ENCODE measurements at regions not wholly inside any gene's neighbourhood (a gene's known extent, or its start where the extent isn't known, plus 50 kb on each side); places are given as distances from the start of the nearest gene placed in this dataset.

DNA sequence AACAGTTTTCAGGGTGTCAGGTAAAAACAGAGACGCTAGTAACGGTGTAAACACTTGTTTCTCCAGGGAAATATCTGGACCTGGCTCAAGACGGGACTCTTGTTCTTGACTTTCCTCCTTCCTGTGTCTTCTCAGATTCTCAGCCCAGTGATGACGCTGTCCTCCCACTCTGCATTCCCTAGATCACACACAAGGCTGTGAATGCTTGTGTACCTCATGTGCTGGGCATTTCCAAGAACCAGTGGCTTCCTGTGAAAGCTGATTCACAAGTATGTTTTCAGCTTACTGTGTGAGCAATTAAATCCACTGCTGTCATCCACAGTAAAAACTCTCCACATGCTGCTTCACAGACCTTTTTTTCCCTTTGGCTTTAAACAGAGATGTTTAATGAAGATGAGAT lies 193.8 kb upstream of the DPP6 start:
- H3K27ac ChIP-seq (replicated peaks): no peak overlapping the region
- no peaks in the 10 kb centered on the region for H3K4me1 ChIP-seq
- H3K36me3 ChIP-seq: no peaks in the 10 kb centered on the region
- no peak overlapping the region for H3K4me3 ChIP-seq
- DNase-seq: no peak
- TF ChIP-seq, protein P1, sequence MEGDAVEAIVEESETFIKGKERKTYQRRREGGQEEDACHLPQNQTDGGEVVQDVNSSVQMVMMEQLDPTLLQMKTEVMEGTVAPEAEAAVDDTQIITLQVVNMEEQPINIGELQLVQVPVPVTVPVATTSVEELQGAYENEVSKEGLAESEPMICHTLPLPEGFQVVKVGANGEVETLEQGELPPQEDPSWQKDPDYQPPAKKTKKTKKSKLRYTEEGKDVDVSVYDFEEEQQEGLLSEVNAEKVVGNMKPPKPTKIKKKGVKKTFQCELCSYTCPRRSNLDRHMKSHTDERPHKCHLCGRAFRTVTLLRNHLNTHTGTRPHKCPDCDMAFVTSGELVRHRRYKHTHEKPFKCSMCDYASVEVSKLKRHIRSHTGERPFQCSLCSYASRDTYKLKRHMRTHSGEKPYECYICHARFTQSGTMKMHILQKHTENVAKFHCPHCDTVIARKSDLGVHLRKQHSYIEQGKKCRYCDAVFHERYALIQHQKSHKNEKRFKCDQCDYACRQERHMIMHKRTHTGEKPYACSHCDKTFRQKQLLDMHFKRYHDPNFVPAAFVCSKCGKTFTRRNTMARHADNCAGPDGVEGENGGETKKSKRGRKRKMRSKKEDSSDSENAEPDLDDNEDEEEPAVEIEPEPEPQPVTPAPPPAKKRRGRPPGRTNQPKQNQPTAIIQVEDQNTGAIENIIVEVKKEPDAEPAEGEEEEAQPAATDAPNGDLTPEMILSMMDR (IDR thresholded peaks at IDR 0.05; ENCODE audit: borderline replicate concordance): no peak
- intact Hi-C loops (cut with micrococcal nuclease): no loop called here
- no peaks in the 10 kb centered on the region for H3K27me3 ChIP-seq (ENCODE audit: low read depth)
- H3K9me3 ChIP-seq (replicated peaks): peaks cover 18% of the 10 kb centered on the region

DNA sequence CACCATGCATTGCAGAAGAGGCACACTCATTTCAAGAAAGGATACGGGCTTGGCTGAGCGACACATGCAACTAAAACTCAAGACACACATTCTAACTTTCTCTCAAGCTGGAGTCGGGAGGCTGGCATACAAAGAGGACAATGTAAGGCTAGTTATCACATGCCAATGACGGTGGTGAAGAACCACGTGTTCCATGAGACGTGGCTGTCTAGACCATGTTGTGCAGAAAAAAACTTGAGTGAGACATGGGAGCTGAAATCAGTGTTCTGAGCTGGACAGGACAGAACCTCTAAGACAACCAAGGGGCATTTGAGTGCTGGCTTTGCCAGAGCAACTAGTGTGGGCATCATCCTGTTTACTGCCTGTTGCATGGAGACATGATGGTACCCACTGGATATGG lies 193.0 kb upstream of the DPP6 start:
- Histone ChIP-seq H3K27ac (replicated peaks) (no peak overlapping the region), H3K4me1 (no peaks in the 10 kb centered on the region), H3K27me3 (ENCODE audit: low read depth) (no peaks in the 10 kb centered on the region), H3K4me3 (no peak overlapping the region), H3K9me3 (replicated peaks) (peaks cover 26% of the 10 kb centered on the region), H3K36me3 (no peaks in the 10 kb centered on the region)
- no peak for DNase-seq
- TF ChIP-seq, protein P1 (IDR thresholded peaks at IDR 0.05; ENCODE audit: borderline replicate concordance): no peak
- intact Hi-C loops (cut with micrococcal nuclease): no loop called here

DNA sequence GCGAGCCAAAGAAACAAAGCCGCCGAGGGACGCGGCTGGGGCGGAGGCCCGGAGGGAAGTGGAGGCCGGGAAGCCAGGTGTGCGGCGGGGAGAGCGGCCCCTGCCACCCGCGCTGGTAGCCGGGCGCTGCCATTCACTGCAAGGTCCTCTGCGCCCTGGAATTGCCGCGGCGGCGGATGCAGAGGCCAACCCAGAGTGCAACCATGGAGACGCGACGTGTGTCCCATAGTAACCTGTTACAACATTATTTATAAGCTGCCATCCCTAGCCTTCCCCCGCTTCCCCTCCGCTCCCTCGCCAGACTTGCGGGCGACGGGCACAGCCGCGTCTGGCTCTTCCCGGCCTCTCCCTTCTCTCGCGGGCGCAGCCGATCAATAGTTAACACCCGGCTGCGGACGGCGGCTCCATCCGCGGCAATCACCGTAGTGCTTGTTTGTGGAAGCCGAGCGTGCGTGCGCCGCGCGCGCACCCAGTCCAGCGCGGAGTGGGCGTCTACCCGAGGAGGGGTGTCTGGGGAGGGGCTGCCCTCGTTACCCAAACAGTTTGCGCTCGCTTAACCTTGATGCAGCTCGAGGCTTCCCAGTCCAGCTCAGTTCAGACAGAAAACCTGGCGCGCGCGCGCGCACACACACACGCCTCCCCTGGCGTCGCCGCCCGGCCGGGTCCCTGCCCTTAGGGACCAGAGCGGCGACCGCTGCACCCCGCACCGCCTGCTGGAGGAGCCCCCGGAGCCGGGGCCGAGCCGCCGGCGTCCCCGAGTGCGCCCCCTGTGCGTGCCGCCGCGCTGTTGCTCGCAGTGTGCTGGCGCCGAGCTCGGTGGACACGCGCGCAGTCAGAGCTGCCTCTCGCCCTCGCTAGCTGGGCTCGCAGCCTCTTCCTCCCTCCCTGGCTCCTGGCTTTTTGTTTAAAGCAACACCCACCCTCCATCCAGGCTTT lies 165.4 kb upstream of the DPP6 start:
- intact Hi-C loops (cut with micrococcal nuclease): no loop called here
- Histone ChIP-seq H3K27ac (replicated peaks) (no peak overlapping the region), H3K4me3 (peak overlapping the region; percentile 50), H3K36me3 (no peaks in the 10 kb centered on the region), H3K4me1 (peaks cover 19% of the 10 kb centered on the region), H3K27me3 (ENCODE audit: low read depth) (peaks cover 69% of the 10 kb centered on the region), H3K9me3 (replicated peaks) (no peaks in the 10 kb centered on the region)
- no peak for DNase-seq
- TF ChIP-seq, protein P1 (IDR thresholded peaks at IDR 0.05; ENCODE audit: borderline replicate concordance): no peak

DNA sequence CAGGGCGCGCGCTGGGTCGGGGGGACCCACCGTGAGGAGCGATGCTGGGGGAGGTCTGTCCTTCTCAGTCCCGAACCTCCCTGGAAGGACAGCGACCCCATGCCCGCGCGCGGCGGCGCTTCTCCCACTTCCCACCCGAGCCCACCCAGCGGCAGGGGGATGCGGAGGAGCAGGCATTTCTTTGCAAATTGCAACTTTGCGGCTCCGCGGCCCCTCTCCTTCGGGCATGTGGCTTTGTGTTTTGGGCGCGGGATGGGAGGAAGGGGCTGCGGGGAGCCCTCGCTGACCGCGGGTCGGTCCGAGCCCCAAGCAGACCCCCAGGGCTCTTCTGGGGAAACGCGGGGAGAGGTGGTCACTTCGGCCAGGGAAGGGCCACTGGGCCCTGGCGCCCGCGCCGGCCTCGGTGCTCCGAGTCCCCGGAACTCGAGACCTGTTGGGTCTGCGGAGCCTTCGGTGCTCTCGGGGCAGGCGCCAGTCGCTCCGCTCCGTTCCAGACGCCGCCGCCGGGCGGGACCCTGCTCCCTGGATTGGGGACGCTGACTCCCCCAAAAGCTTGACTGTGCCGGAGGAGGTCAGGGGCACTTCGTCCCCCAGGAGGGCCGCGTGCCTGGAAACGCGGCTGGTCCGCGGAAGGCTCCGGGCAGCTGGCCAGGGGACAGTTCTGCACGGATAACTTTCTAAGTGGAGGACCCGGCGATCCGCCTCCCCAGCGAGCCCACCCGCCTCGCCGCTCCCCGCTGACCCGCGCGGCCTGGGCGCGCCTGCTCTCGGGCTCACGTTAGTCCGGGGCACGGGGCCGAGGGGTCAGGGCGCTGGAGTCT lies 164.2 kb upstream of the DPP6 start:
- Histone ChIP-seq H3K36me3 (no peaks in the 10 kb centered on the region), H3K27me3 (ENCODE audit: low read depth) (peaks cover 74% of the 10 kb centered on the region), H3K4me3 (peak overlapping the region; percentile 50), H3K9me3 (replicated peaks) (no peaks in the 10 kb centered on the region), H3K4me1 (peaks cover 19% of the 10 kb centered on the region), H3K27ac (replicated peaks) (no peak overlapping the region)
- DNase-seq: no peak
- TF ChIP-seq, protein P1 (IDR thresholded peaks at IDR 0.05; ENCODE audit: borderline replicate concordance): no peak
- intact Hi-C loops (cut with micrococcal nuclease): no loop called here

DNA sequence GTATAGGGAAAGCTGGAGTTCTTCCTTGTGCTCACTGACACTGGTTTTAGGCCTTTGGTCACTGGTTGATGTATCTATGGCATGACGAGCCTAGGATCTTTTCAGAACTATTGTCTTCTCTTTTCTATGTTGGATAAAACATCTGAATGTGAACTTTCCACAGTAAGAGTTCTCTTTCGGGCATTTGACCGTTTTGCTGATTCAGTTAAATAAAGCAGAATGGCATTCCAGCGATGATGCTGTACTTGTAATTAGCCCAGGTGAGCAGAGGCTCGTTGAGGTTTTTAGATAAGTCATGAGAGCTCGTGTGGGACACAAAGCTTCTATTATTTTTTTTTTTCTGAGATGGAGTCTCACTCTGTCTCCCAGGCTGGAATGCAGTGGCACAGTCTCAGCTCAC lies 160.2 kb upstream of the DPP6 start:
- TF ChIP-seq, protein P1 (IDR thresholded peaks at IDR 0.05; ENCODE audit: borderline replicate concordance): no peak
- intact Hi-C loops (cut with micrococcal nuclease): no loop called here
- peaks cover 59% of the 10 kb centered on the region for H3K27me3 ChIP-seq (ENCODE audit: low read depth)
- peaks cover 12% of the 10 kb centered on the region for H3K4me1 ChIP-seq
- H3K27ac ChIP-seq (replicated peaks): no peak overlapping the region
- no peak overlapping the region for H3K4me3 ChIP-seq
- no peak for DNase-seq
- H3K36me3 ChIP-seq: no peaks in the 10 kb centered on the region
- no peaks in the 10 kb centered on the region for H3K9me3 ChIP-seq (replicated peaks)
